ACC112 (cell line): ENCODE measurements at regions not wholly inside any gene's neighbourhood (a gene's known extent, or its start where the extent isn't known, plus 50 kb on each side); places are given as distances from the start of the nearest gene placed in this dataset.

Experiments used
- H2AFZ ChIP-seq: fragments of 200-600 bp; sonication (generic); one replicate; pipeline ENCODE4 v1.6.0; 2017; ENCODE audit warnings: antibody characterized with exemption, low read length; ENCODE audit not compliant: unreplicated experiment
- H3K27ac ChIP-seq: fragments of 200-600 bp; sonication (generic); 2 replicates; pipeline ENCODE4 v1.5.1; 2014; ENCODE audit warnings: low read depth, mild to moderate bottlenecking, antibody characterized with exemption, low read length, moderate library complexity
- H3K27me3 ChIP-seq: fragments of 200-600 bp; sonication (generic); 2 replicates; pipeline ENCODE4 v1.6.1; 2014; ENCODE audit warnings: mild to moderate bottlenecking, antibody characterized with exemption, low read length, moderate library complexity, mixed read lengths; ENCODE audit not compliant: insufficient read depth
- H3K36me3 ChIP-seq: fragments of 200-600 bp; sonication (generic); 2 replicates; pipeline ENCODE4 v1.6.1; 2016; ENCODE audit warnings: mild to moderate bottlenecking, antibody characterized with exemption, low read length, moderate library complexity, mixed read lengths; ENCODE audit not compliant: insufficient read depth
- H3K4me1 ChIP-seq: fragments of 200-600 bp; sonication (generic); one replicate; pipeline ENCODE4 v1.6.1; 2016; ENCODE audit warnings: low read length, mixed read lengths; ENCODE audit not compliant: insufficient read depth, unreplicated experiment, control insufficient read depth
- H3K4me3 ChIP-seq: fragments of 200-600 bp; sonication (generic); 2 replicates; pipeline ENCODE4 v1.5.1; 2014; ENCODE audit warnings: mild to moderate bottlenecking, low read depth, low read length
- H3K79me2 ChIP-seq: fragments of 200-600 bp; sonication (generic); one replicate; pipeline ENCODE4 v1.6.0; 2016; ENCODE audit warnings: low read length; ENCODE audit not compliant: control insufficient read depth, unreplicated experiment, insufficient read depth

- no peak overlapping the region for H3K4me3 ChIP-seq
- no peaks in the 10 kb centered on the region for H3K79me2 ChIP-seq
- no peak overlapping the region for H3K27ac ChIP-seq
- no peak overlapping the region for H2AFZ ChIP-seq
- no peaks in the 10 kb centered on the region for H3K4me1 ChIP-seq
- H3K27me3 ChIP-seq: no peaks in the 10 kb centered on the region
- no peaks in the 10 kb centered on the region for H3K36me3 ChIP-seq
Observed at GRCh38 chr13:107324416-107325204, 756.7 kb upstream of the ARGLU1 start.

GRCh38 chr13:107322228-107322627, 754.3 kb upstream of the ARGLU1 start:
- H2AFZ ChIP-seq: no peak overlapping the region
- H3K27me3 ChIP-seq: no peaks in the 10 kb centered on the region
- H3K4me1 ChIP-seq: no peaks in the 10 kb centered on the region
- no peaks in the 10 kb centered on the region for H3K36me3 ChIP-seq
- H3K4me3 ChIP-seq: no peak overlapping the region
- H3K27ac ChIP-seq: no peak overlapping the region
- no peaks in the 10 kb centered on the region for H3K79me2 ChIP-seq

- no peaks in the 10 kb centered on the region for H3K4me1 ChIP-seq
- no peaks in the 10 kb centered on the region for H3K36me3 ChIP-seq
- no peak overlapping the region for H2AFZ ChIP-seq
- H3K27me3 ChIP-seq: no peaks in the 10 kb centered on the region
- H3K4me3 ChIP-seq: no peak overlapping the region
- no peaks in the 10 kb centered on the region for H3K79me2 ChIP-seq
- H3K27ac ChIP-seq: no peak overlapping the region
Observed at GRCh38 chr13:107305178-107305577, 737.2 kb upstream of the ARGLU1 start.

- Histone ChIP-seq H3K27ac (no peak overlapping the region), H3K79me2 (no peaks in the 10 kb centered on the region), H2AFZ (no peak overlapping the region), H3K27me3 (no peaks in the 10 kb centered on the region), H3K36me3 (no peaks in the 10 kb centered on the region), H3K4me3 (no peak overlapping the region), H3K4me1 (peaks cover 3% of the 10 kb centered on the region)
Observed at GRCh38 chr13:107301724-107302374, 733.9 kb upstream of the ARGLU1 start.

GRCh38 chr13:107299717-107300116, 731.8 kb upstream of the ARGLU1 start:
- H3K27me3 ChIP-seq: no peaks in the 10 kb centered on the region
- H3K36me3 ChIP-seq: no peaks in the 10 kb centered on the region

GRCh38 chr13:107296804-107297203, 728.9 kb upstream of the ARGLU1 start:
- Histone ChIP-seq H2AFZ (no peak overlapping the region), H3K4me3 (no peak overlapping the region), H3K27ac (no peak overlapping the region), H3K79me2 (no peaks in the 10 kb centered on the region), H3K36me3 (no peaks in the 10 kb centered on the region), H3K27me3 (no peaks in the 10 kb centered on the region), H3K4me1 (peaks cover 3% of the 10 kb centered on the region)

More at GRCh38 chr13:107299717-107300116, 731.8 kb upstream of the ARGLU1 start:
- Histone ChIP-seq H3K4me3 (no peak overlapping the region), H3K27ac (no peak overlapping the region), H3K4me1 (peaks cover 3% of the 10 kb centered on the region), H3K79me2 (no peaks in the 10 kb centered on the region), H2AFZ (no peak overlapping the region)

- no peak overlapping the region for H3K4me3 ChIP-seq
- no peaks in the 10 kb centered on the region for H3K79me2 ChIP-seq
- peaks cover 3% of the 10 kb centered on the region for H3K4me1 ChIP-seq
- no peaks in the 10 kb centered on the region for H3K27me3 ChIP-seq
- H2AFZ ChIP-seq: no peak overlapping the region
- H3K36me3 ChIP-seq: no peaks in the 10 kb centered on the region
- no peak overlapping the region for H3K27ac ChIP-seq
Observed at GRCh38 chr13:107295416-107296140, 727.6 kb upstream of the ARGLU1 start.

- Histone ChIP-seq H3K27me3 (no peaks in the 10 kb centered on the region), H3K27ac (no peak overlapping the region), H3K79me2 (no peaks in the 10 kb centered on the region), H3K4me3 (no peak overlapping the region), H3K36me3 (no peaks in the 10 kb centered on the region), H2AFZ (no peak overlapping the region), H3K4me1 (peaks cover 3% of the 10 kb centered on the region)
Observed at GRCh38 chr13:107293924-107294323, 726.0 kb upstream of the ARGLU1 start.

GRCh38 chr13:107291875-107292274, 723.9 kb upstream of the ARGLU1 start:
- no peak overlapping the region for H3K27ac ChIP-seq

GRCh38 chr13:107289540-107289939, 721.6 kb upstream of the ARGLU1 start:
- Histone ChIP-seq H3K27ac (no peak overlapping the region), H3K36me3 (no peaks in the 10 kb centered on the region), H3K4me3 (no peak overlapping the region), H3K79me2 (no peaks in the 10 kb centered on the region), H3K4me1 (peaks cover 1% of the 10 kb centered on the region), H3K27me3 (no peaks in the 10 kb centered on the region), H2AFZ (no peak overlapping the region)

More at GRCh38 chr13:107291875-107292274, 723.9 kb upstream of the ARGLU1 start:
- H3K36me3 ChIP-seq: no peaks in the 10 kb centered on the region
- H3K79me2 ChIP-seq: no peaks in the 10 kb centered on the region
- no peak overlapping the region for H2AFZ ChIP-seq
- H3K4me3 ChIP-seq: no peak overlapping the region
- H3K4me1 ChIP-seq: no peaks in the 10 kb centered on the region
- no peaks in the 10 kb centered on the region for H3K27me3 ChIP-seq
